ENCODE measurements at regions not wholly inside any gene's neighbourhood (a gene's known extent, or its start where the extent isn't known, plus 50 kb on each side); places are given as distances from the start of the nearest gene placed in this dataset.

DNA sequence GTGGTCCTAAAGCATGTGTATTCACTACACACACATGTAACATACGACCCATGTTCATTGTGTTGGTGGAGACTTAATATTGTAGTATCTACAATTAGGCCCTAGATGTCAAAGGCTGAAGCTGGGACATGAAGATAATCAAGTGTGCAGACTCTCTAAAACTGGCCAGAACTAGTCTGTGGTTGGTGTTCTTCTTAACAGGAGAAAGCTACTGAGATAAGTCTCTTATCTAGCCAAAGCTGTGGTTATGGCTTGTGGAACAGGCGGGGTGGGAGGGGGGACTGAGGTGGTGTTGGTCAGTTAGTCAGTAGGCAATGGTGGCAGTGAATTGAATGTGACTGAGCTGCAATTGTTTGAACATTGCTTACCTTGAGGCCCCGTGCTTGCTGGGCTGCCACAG lies 112.7 kb upstream of the SLC24A2 start (continued):
- TF ChIP-seq, protein P1, sequence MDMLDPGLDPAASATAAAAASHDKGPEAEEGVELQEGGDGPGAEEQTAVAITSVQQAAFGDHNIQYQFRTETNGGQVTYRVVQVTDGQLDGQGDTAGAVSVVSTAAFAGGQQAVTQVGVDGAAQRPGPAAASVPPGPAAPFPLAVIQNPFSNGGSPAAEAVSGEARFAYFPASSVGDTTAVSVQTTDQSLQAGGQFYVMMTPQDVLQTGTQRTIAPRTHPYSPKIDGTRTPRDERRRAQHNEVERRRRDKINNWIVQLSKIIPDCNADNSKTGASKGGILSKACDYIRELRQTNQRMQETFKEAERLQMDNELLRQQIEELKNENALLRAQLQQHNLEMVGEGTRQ (IDR thresholded peaks at IDR 0.05; ENCODE audit: low read length) = no peak
- TF ChIP-seq JUN (IDR thresholded peaks at IDR 0.05; ENCODE audit: low read depth, low read length) (no peak), BCL11A (IDR thresholded peaks at IDR 0.05; ENCODE audit: low read depth in 2 of 2, low read length in 2 of 2) (no peak)

Data from H1 (cell line).